ENCODE measurements at regions not wholly inside any gene's neighbourhood (a gene's known extent, or its start where the extent isn't known, plus 50 kb on each side); places are given as distances from the start of the nearest gene placed in this dataset.
"Not testable (repeated sequence)": the region's sequence is repeated elsewhere in the genome, so short reads cannot be mapped to it uniquely, and the experiment has no call there.

GRCh38 chr17:31746884-31747495 lies 112.1 kb downstream of the COPRS start:
- DNase-seq, result no peak

GRCh38 chr17:31745964-31746600 lies 113.0 kb downstream of the COPRS start:
- no peak for DNase-seq

GRCh38 chr17:31744511-31744951 lies 114.5 kb downstream of the COPRS start:
- DNase-seq, result no peak

- DNase-seq, result no peak
Measured at GRCh38 chr17:31743797-31744196, 115.2 kb downstream of the COPRS start.

DNA sequence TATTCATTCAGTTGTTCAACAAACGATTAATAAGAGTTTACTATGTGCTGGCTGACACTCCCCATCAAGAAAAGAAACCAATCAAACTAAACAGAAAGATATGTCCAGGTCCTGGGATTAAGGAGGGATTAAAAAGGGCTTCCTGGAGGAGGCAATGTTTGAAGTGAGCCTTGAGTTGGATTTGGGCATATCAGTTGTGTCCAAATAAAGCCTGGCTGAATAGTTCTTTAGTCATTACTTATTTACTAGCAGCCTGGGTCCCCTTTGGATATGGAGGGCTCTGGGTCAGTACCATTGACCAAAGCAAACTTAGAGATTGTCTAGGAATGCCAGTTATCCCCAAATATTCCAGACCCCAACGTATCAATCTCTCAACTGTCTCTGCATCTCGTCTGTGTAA lies 117.7 kb downstream of the COPRS start:
- no peak for DNase-seq

GRCh38 chr17:31740611-31741082 lies 118.4 kb downstream of the COPRS start:
- no peak for DNase-seq

DNA sequence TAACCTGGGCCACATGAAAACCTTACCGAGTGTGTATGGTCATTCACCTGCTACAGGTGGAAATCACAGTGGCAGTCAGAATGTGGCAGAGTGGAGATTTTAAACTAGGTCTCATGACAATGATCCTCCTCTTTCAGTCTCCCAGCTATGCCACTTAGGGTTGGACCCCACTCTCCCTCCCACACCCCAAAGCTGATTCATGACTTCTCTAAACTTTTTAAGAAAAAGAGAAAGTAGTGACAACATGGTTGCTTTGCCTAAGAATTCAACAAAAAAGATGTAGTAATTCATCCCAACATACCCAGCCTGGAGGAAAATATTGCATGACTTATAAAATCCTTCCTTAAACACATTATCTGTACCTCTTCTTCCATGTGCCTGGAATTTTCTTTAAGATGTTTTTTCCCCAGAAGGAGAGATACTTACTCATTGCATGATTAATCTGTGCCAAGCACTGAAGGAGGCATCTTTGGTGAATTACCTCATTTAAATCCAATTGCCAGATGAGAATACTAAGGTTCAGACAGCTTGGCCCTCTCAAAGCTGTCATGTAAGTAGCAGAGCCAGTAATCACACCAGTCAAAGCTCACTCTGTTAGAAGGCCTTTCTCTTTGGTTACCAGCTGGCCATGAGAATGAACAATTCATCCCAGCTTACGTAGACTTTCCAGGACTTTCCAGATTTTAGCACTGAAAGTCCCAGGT lies 119.9 kb downstream of the COPRS start:
- DNase-seq, result no peak

DNA sequence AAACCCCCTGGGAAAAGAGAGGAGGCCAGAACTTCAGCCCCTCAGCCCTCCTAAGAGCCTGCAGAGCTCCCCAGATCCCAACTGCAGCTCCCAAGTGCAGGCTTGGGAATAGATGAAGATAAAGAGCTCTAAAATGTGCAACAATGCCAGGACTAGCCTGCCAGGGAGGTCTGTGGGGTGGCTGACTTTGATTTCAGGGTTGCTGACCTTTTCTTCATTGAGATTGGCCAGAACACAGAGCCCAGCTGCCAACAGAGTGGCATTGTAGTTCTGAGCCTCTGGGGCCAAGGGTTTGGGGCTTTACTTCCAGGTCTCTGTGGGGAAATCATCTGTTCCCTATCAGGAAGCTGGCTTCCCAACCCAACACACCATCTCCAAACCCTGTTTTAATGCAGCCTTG lies 120.6 kb downstream of the COPRS start:
- DNase-seq, result no peak

DNA sequence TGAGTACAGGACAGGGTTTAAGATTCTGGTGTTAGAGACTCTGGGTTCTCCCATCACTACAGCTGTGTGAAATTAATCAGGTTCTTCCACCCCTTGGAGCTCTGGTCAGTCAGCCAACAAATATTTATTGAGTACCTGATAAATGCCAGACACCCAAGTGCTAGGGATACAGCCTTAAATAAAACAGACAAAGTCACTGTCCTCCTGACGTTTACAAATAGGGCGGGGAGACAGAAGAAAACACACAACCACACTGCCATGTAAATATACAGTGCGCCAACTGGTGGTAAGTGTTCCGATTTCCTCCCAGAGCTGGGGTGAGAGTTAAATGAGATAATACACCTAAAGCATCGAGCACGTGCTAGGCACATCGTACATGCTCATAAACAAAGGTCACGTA lies 121.0 kb downstream of the COPRS start:
- no peak for DNase-seq

GRCh38 chr17:31736855-31737625 lies 122.0 kb downstream of the COPRS start:
- no peak for DNase-seq

DNA sequence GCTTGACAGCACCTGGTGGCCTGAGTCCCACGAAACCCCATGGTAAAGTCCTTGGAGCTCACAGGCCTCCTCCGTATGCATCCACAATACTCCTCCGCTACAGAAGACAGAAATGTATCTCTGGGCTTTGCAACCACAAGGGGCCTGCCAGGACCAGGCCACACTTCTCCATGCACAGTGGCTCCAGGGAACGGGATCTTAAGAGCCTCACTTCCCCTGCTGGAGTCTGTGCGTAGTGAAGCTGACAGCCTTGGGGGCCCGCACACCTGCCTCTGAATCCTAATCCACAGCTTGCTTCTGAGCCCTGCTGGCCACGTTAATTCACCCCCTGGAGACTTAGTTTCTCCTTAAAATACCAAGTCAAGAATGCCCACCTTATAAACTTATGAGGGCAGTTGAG lies 125.7 kb downstream of the COPRS start:
- no peak for DNase-seq

- not testable (repeated sequence) for DNase-seq
Measured at GRCh38 chr17:31731585-31732154, 127.4 kb downstream of the COPRS start.

GRCh38 chr17:31731118-31731517 lies 127.9 kb downstream of the COPRS start:
- no peak for DNase-seq

GRCh38 chr17:31726980-31727427 lies 132.0 kb downstream of the COPRS start:
- no peak for DNase-seq

DNA sequence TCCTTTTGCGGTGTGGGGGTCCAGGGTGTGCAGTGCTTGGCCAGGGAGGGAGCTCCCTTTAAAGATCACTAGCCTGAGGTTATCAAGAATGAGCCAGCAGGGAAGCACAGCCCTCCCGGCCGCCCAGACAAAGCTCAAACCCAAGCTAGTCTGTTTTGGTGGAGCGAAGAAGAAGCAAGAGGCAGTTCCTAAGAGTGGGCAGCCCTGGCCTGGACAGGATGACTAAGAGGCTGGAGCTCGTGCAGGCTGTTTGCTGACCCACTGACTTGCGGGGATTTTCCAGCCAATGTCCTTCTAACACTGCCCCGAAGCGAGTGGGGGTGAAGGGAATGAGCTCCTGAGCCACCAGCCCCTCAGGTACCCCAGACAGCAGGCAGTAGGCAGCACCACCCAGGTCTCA lies 134.4 kb downstream of the COPRS start:
- no peak for DNase-seq

- DNase-seq, result no peak
Measured at GRCh38 chr17:31724026-31724425, 135.0 kb downstream of the COPRS start.

GRCh38 chr17:31722251-31723056 lies 136.6 kb downstream of the COPRS start:
- no peak for DNase-seq

DNA sequence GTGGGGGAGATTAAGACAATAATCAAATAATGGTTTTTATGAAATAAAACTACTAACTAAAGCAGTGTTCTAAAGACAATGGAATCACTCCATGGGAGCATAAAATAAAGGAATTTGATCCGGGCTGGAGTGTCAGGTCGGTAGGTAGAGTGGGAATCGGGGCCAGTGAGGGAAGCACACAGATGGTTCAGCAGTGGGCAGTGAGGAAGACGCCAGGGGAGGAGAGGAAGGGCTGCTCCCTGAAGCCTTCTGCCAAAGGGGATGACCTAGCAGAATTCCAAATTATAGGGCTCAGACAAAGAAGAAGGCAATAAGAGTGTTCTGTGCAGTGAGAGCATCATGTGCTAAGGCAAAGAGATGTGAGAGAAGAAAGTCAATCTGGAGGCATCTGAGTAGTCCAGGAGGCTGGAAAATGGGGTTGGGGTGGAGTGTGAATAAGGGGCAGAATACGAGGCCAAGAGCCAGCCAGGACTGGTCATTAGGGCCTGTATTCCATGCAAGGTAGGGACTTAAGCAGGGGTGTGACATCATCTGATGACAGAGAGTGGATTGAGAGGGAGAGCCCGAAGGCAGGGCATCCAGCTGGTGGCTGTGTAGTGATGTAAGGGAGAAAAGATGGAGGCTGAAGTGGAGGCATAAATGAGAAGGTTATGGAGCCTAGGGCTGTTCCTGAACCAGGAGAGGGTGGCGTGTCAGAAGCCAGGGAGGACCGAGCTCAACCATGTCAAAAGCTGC lies 137.6 kb downstream of the COPRS start:
- DNase-seq, result no peak

DNA sequence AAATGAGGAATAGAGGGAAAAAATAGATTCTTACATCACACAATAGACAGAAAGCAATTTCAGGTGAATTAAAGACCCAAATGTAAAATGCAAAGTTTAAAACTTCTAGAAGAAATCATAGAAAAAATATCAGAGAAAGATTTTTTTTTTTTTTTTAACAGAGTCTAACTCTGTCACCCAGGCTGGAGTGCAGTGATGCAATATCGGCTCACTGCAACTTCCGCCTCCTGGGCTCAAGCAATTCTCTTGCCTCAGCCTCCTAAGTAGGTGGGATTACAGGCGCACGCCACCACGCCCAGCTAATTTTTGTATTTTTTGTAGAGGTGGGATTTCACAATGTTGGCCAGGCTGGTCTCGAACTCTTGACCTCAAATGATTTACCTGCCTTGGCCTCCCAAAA lies 141.8 kb downstream of the COPRS start:
- DNase-seq, result not testable (repeated sequence)

GRCh38 chr17:31715446-31715845 lies 143.6 kb downstream of the COPRS start:
- DNase-seq, result no peak

- no peak for DNase-seq
Measured at GRCh38 chr17:31704483-31704882, 154.6 kb downstream of the COPRS start.
